Endothelial cell of umbilical vein (primary cell): ENCODE measurements at regions not wholly inside any gene's neighbourhood (a gene's known extent, or its start where the extent isn't known, plus 50 kb on each side); places are given as distances from the start of the nearest gene placed in this dataset.

Source experiments
- CTCF ChIP-seq, 2 donors: IDR thresholded peaks; 1 replicate in 1 of 2; 2 replicates in 1 of 2; pipeline ENCODE4 v1.5.1; 2011; ENCODE audit warnings: low read length in 2 of 2, mild to moderate bottlenecking in 2 of 2, moderate library complexity in 2 of 2, control low read depth in 1 of 2, inconsistent platforms in 1 of 2, low read depth in 1 of 2; ENCODE audit not compliant: insufficient read depth in 1 of 2; ENCODE audit errors: extremely low read depth in 1 of 2
- EZH2 ChIP-seq: IDR thresholded peaks from 2 replicates; pipeline ENCODE4 v1.6.1; 2012; ENCODE audit warnings: borderline replicate concordance, low read depth, mild to moderate bottlenecking, moderate library complexity, low read length, inconsistent platforms; ENCODE audit not compliant: severe bottlenecking
- FOS ChIP-seq: IDR thresholded peaks from 2 replicates; pipeline ENCODE4 v1.6.1; 2011; ENCODE audit warnings: mild to moderate bottlenecking, low read length, moderate library complexity, borderline replicate concordance; ENCODE audit not compliant: insufficient read depth
- GATA2 ChIP-seq: IDR thresholded peaks from 2 replicates; pipeline ENCODE4 v1.7.0; 2011; ENCODE audit warnings: low read depth, mild to moderate bottlenecking, moderate library complexity, mixed read lengths, low read length; ENCODE audit not compliant: insufficient read length, insufficient read depth
- JUN ChIP-seq: IDR thresholded peaks from 2 replicates; pipeline ENCODE4 v1.6.1; 2011; ENCODE audit warnings: borderline replicate concordance, low read depth; ENCODE audit not compliant: insufficient read length, insufficient read depth
- POLR2A ChIP-seq: IDR thresholded peaks from 2 replicates; pipeline ENCODE4 v1.6.1; 2012; ENCODE audit warnings: low read depth, mild to moderate bottlenecking, control low read depth, low read length
- POLR2AphosphoS5 ChIP-seq: IDR thresholded peaks from 2 replicates; pipeline ENCODE4 v1.6.1; 2012; ENCODE audit warnings: low read depth, mild to moderate bottlenecking, control low read depth, low read length, moderate library complexity; ENCODE audit not compliant: insufficient read depth
- TF ChIP-seq, protein P1 (sequence below): IDR thresholded peaks from 2 replicates; pipeline ENCODE4 v1.6.1; 2011; ENCODE audit not compliant: insufficient read depth, insufficient read length

- TF ChIP-seq FOS = no peak
- TF ChIP-seq CTCF (IDR thresholded peaks at IDR 0.05; ENCODE audit: extremely low read depth in 1 of 2, insufficient read depth in 1 of 2, low read depth in 1 of 2, low read length in 2 of 2) = no peak
- no peak for TF ChIP-seq POLR2A
- TF ChIP-seq EZH2 = no peak
- TF ChIP-seq, protein P1, sequence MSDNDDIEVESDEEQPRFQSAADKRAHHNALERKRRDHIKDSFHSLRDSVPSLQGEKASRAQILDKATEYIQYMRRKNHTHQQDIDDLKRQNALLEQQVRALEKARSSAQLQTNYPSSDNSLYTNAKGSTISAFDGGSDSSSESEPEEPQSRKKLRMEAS = no peak
- no peak for TF ChIP-seq GATA2
- TF ChIP-seq POLR2AphosphoS5 = no peak
- TF ChIP-seq JUN = no peak
Measured at GRCh38 chr1:94627771-94628498, 86.4 kb upstream of the F3 start.
